ENCODE measurements at regions not wholly inside any gene's neighbourhood (a gene's known extent, or its start where the extent isn't known, plus 50 kb on each side); places are given as distances from the start of the nearest gene placed in this dataset.
A peak's percentile ranks its signal among the peaks of the same experiment; 100 is the strongest.

DNA sequence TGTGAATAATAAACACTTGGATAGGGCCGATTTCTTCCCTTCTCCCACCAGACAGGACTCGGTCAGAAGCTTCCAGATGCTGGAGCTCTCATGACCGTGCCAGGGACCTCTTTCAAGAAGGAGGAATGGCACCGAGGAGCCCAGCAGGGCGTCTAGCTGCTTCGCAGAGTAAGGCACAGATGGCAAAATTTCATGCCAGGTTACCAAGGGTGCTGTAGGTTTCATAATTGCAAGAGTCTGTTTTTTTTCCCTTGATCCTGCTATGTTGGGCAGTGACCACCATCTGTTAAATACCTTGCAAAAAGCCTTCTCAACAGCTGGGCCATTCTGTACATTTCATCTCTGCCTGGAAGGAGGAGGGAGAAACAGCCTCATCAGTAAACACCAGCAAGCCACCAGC, 111.8 kb downstream of the EDN3 start (continued):
- no peak for TF ChIP-seq RFX5 (IDR thresholded peaks at IDR 0.05; ENCODE audit: low read length)
- TF ChIP-seq PBX3 (IDR thresholded peaks at IDR 0.05), result no peak

DNA sequence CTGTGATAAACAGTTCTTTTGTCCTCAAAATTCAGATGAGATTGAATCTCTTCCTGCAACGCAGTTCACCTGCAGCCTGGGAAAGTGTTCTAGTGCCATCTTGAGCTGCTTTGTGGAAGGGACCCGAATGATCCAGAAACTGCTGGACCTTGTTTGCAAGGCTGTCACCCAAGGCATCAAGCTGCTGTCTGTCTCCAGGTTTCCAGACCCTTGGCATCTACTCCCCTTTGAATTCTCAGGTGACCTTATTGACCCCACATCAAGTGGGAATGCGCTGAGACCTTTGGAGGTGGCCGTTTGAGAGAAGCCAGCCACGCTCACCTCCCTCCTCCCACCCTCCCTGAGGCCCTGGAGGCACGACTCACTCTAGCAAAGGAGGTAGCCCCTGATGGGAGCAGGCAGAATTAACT, 112.5 kb downstream of the EDN3 start:
- H3K9me3 ChIP-seq, result no peaks in the 10 kb centered on the region
- no peaks in the 10 kb centered on the region for H3K36me3 ChIP-seq (replicated peaks in 1 of 2; ENCODE audit: control insufficient read depth in 1 of 2, insufficient read depth in 2 of 2, low read length in 1 of 2)
- H4K20me1 ChIP-seq (ENCODE audit: insufficient read depth), result no peaks in the 10 kb centered on the region
- WGBS (ENCODE audit: low lambda C conversion rate), result 45% methylated on average over 5 of the region's 6 CpGs
- H2AFZ ChIP-seq (ENCODE audit: low read depth), result no peak overlapping the region
- CTCF ChIA-PET, result interaction anchor here (0.9 to 2.6 kb wide), 17 partner anchors 10 to 761 kb away, joined by 3 to 26 read pairs (median 5); partner anchors contain the start of gene ATP5F1E
- H3K27ac ChIP-seq (ENCODE audit: low read depth in 2 of 2, low read length in 1 of 2), result peak overlapping the region in 1 of 2 experiments; percentile 80; a peak in 2 of 4 replicates
- POLR2A ChIA-PET, result interaction anchor here (1.2 to 1.5 kb wide), 3 partner anchors 13 to 24 kb away, joined by 4 to 8 read pairs (median 5); no protein-coding TSS in a partner anchor
- no peaks in the 10 kb centered on the region for H3F3A ChIP-seq (replicated peaks; ENCODE audit: insufficient read depth)
- H3K4me1 ChIP-seq (ENCODE audit: control insufficient read depth in 1 of 2, insufficient read depth in 2 of 2, low read depth in 1 of 2, low read length in 1 of 2), result peaks cover 0 to 27% of the 10 kb centered on the region in 2 experiments; a peak in 1 of 4 replicates
- no peak overlapping the region for H3K9ac ChIP-seq
- TF ChIP-seq PBX3 (IDR thresholded peaks at IDR 0.05) (no peak), SMC3 (IDR thresholded peaks at IDR 0.05; ENCODE audit: low read depth, low read length) (peak; percentile 10; the same call in 1 of the 2 replicates), RAD21 (IDR thresholded peaks at IDR 0.05; ENCODE audit: low read length) (peak; percentile 64)
- no peak overlapping the region for H3K4me2 ChIP-seq
- 0 out of 2 replicates have a peak, but pooled peaks cover 7% of the 10 kb centered on the region for H3K27me3 ChIP-seq (ENCODE audit: insufficient read depth)
- no peak overlapping the region for H3K4me3 ChIP-seq (ENCODE audit: low read depth in 2 of 2, low read length in 1 of 2)
- H3K79me2 ChIP-seq (ENCODE audit: insufficient read depth), result no peaks in the 10 kb centered on the region
- no peaks in the 10 kb centered on the region for H3K9me2 ChIP-seq
- DNase-seq, result peak; percentile 46

DNA sequence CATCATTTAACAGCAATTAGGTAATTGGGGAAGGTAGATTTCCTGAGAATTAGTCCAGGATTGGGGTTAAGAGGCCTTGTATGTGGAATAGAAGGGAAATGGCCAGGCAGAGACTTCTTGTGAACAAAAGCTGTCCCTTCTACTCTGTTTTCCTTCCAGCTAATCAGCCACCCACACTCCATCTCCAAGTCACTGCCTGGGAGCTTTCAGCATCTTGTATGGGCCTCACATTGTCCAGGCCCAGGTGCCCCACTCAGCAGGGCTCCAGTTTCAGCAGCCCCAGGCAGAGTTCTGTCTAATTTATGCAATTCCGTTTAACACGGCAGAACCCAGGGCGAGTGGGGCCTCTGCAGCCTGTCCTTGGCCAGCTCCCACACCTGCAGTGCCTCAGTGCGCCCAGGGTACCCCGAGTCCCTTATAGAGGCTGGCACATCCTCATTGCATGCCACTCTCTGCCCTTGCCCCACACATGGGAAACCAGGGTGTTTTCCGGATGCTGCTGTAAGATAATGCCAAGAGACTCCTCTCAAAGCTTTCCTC, 113.0 kb downstream of the EDN3 start:
- DNase-seq, result peak; percentile 55
- Histone ChIP-seq H3K27me3 (ENCODE audit: insufficient read depth) (0 out of 2 replicates have a peak, but pooled peaks cover 7% of the 10 kb centered on the region), H3K4me2 (no peak overlapping the region), H3K27ac (ENCODE audit: low read depth in 2 of 2, low read length in 1 of 2) (peak overlapping the region in 1 of 2 experiments; percentile 80; a peak in 2 of 4 replicates), H4K20me1 (ENCODE audit: insufficient read depth) (no peaks in the 10 kb centered on the region), H3K9me2 (no peaks in the 10 kb centered on the region), H3K9ac (no peak overlapping the region), H3K9me3 (no peaks in the 10 kb centered on the region), H3F3A (replicated peaks; ENCODE audit: insufficient read depth) (no peaks in the 10 kb centered on the region), H2AFZ (ENCODE audit: low read depth) (no peak overlapping the region), H3K4me3 (ENCODE audit: low read depth in 2 of 2, low read length in 1 of 2) (no peak overlapping the region), H3K4me1 (ENCODE audit: control insufficient read depth in 1 of 2, insufficient read depth in 2 of 2, low read depth in 1 of 2, low read length in 1 of 2) (peaks cover 0 to 27% of the 10 kb centered on the region in 2 experiments; a peak in 1 of 4 replicates), H3K79me2 (ENCODE audit: insufficient read depth) (no peaks in the 10 kb centered on the region), H3K36me3 (replicated peaks in 1 of 2; ENCODE audit: control insufficient read depth in 1 of 2, insufficient read depth in 2 of 2, low read length in 1 of 2) (no peaks in the 10 kb centered on the region)
- ChIA-PET POLR2A (interaction anchor here (0.8 to 1.5 kb wide), 4 partner anchors 13 to 762 kb away, joined by 3 to 8 read pairs (median 4); no protein-coding TSS in a partner anchor), CTCF (interaction anchor here (0.9 to 2.6 kb wide), 16 partner anchors 9 to 762 kb away, joined by 3 to 26 read pairs (median 5); partner anchors contain the start of gene ATP5F1E)
- no peak for TF ChIP-seq MEF2A (IDR thresholded peaks at IDR 0.05; ENCODE audit: borderline replicate concordance, low read depth)
- TF ChIP-seq, protein P1, sequence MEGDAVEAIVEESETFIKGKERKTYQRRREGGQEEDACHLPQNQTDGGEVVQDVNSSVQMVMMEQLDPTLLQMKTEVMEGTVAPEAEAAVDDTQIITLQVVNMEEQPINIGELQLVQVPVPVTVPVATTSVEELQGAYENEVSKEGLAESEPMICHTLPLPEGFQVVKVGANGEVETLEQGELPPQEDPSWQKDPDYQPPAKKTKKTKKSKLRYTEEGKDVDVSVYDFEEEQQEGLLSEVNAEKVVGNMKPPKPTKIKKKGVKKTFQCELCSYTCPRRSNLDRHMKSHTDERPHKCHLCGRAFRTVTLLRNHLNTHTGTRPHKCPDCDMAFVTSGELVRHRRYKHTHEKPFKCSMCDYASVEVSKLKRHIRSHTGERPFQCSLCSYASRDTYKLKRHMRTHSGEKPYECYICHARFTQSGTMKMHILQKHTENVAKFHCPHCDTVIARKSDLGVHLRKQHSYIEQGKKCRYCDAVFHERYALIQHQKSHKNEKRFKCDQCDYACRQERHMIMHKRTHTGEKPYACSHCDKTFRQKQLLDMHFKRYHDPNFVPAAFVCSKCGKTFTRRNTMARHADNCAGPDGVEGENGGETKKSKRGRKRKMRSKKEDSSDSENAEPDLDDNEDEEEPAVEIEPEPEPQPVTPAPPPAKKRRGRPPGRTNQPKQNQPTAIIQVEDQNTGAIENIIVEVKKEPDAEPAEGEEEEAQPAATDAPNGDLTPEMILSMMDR (IDR thresholded peaks at IDR 0.05), result no peak
- no peak for TF ChIP-seq RCOR1 (IDR thresholded peaks at IDR 0.05; ENCODE audit: low read length)
- TF ChIP-seq POLR2AphosphoS5 (IDR thresholded peaks at IDR 0.05; ENCODE audit: low read depth, low read length), result no peak
- TF ChIP-seq EP300 (IDR thresholded peaks at IDR 0.05; ENCODE audit: borderline replicate concordance in 1 of 2, low read depth in 1 of 2, low read length in 1 of 2), result peak in 1 of 2 experiments; percentile 47; a peak in 1 of 4 replicates
- no peak for TF ChIP-seq TCF12 (IDR thresholded peaks at IDR 0.05)
- 74% methylated on average over 3 of the region's 6 CpGs for WGBS (ENCODE audit: low lambda C conversion rate)
